ENCODE measurements at regions not wholly inside any gene's neighbourhood (a gene's known extent, or its start where the extent isn't known, plus 50 kb on each side); places are given as distances from the start of the nearest gene placed in this dataset.

GRCh38 chr14:55975281-55975910 lies 142.8 kb upstream of the PELI2 start:
- no peak overlapping the region for H3K27ac ChIP-seq
- H3K27me3 ChIP-seq: no peaks in the 10 kb centered on the region
- no peaks in the 10 kb centered on the region for H3K9me3 ChIP-seq
- no peaks in the 10 kb centered on the region for H3K4me1 ChIP-seq (ENCODE audit: insufficient read depth)
- WGBS, 3 donors: 94 to 97% (median 97%) methylated on average over 5 of the region's 5 CpGs
- H3K36me3 ChIP-seq: no peaks in the 10 kb centered on the region
- intact Hi-C loops (cut with DNase I): no loop called here
- no peak overlapping the region for H3K4me3 ChIP-seq
- TF ChIP-seq POLR2A (IDR thresholded peaks at IDR 0.05) (no peak), CTCF (IDR thresholded peaks at IDR 0.05) (no peak), EP300 (IDR thresholded peaks at IDR 0.05) (no peak)
- DNase-seq: no peak

DNA sequence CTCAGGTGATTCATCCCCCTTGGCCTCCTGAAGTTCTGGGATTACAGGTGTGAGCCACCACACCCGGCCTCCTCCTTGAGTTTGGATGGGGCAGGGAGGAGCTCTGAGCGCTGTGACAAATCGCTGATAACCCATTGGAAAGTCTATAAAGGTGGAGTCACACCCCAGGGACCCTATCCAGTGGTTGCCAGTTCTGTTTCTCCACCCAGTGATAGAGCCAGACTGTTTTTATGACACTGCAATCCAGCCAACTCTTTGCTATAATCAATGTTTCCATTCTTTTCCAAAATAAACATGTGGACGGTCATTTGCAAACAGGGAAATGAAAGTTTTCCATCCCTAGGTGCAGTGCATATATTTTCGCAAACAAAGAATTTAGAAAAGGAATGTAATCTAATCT lies 142.0 kb upstream of the PELI2 start:
- no peak for DNase-seq
- Histone ChIP-seq H3K4me3 (no peak overlapping the region), H3K27me3 (no peaks in the 10 kb centered on the region), H3K4me1 (ENCODE audit: insufficient read depth) (no peaks in the 10 kb centered on the region), H3K36me3 (no peaks in the 10 kb centered on the region), H3K27ac (no peak overlapping the region), H3K9me3 (no peaks in the 10 kb centered on the region)
- 45 to 59% (median 51%) methylated on average over 5 of the region's 5 CpGs for WGBS, 3 donors
- intact Hi-C loops (cut with DNase I): no loop called here
- no peak for TF ChIP-seq POLR2A (IDR thresholded peaks at IDR 0.05)
- no peak for TF ChIP-seq EP300 (IDR thresholded peaks at IDR 0.05)
- TF ChIP-seq CTCF (IDR thresholded peaks at IDR 0.05): no peak

DNA sequence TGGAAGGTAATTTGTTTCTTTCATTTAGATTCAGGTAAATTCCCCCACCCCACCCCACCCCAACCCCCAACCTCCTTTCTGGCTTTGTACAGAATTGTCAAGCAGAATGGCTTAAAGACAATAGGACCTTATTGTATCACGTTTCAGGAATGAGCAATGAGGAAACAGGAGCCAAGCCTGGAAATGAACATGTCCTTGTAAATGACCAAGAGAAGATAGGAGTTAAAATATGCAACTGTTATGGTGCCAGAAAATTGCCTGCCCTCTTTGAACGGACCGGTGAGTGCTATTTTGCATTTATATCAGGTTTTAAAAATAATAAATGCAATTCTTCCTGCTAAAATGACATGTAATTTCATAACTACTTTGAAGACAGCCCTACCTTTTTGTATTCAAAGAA lies 141.6 kb upstream of the PELI2 start:
- no peak overlapping the region for H3K4me3 ChIP-seq
- no peaks in the 10 kb centered on the region for H3K36me3 ChIP-seq

DNA sequence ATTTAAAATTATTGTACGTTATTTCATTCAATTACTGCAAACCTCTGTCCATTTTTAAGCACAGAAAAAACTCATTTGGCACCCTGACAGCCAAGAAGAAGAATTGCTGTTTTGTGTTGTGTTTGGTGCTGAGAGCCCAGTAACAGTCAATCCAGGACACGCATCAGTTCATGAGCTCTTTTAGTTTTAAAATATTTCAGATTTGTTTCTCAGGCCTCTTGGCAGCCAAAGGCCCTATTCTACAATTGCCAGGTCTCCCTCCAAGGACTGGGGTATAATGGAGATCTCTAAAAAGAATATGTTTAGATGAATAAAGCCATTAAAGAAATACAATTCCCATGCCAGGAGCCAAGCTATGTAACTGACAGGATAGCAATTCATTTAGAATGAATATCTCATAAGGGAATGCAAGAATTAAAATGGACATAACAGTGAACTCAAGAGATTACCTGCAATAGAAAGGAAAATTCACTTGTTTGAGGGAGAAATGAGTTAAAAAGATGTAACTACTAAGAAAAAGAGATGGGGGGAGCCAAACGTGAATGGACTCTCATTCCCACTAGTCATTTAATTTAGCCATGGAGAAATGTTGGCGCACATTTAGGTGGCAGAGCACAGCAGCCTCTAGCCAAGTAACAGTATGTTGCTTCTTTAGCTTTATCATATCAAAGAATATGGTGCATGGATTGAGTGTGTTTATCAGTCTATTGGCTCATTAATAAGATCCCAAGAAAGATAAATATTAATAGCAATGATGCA lies 140.6 kb upstream of the PELI2 start:
- Histone ChIP-seq H3K4me3 (no peak overlapping the region), H3K27ac (no peak overlapping the region), H3K27me3 (no peaks in the 10 kb centered on the region), H3K36me3 (no peaks in the 10 kb centered on the region), H3K4me1 (ENCODE audit: insufficient read depth) (no peaks in the 10 kb centered on the region), H3K9me3 (no peaks in the 10 kb centered on the region)
- no peak for TF ChIP-seq POLR2A (IDR thresholded peaks at IDR 0.05)
- TF ChIP-seq CTCF (IDR thresholded peaks at IDR 0.05): no peak
- TF ChIP-seq EP300 (IDR thresholded peaks at IDR 0.05): no peak
- intact Hi-C loops (cut with DNase I): no loop called here
- DNase-seq: no peak
- 42 to 46% (median 44%) methylated on average over 4 of the region's 4 CpGs for WGBS, 3 donors

More for the DNA sequence above, 141.6 kb upstream of the PELI2 start:
- TF ChIP-seq CTCF (IDR thresholded peaks at IDR 0.05) (no peak), POLR2A (IDR thresholded peaks at IDR 0.05) (no peak), EP300 (IDR thresholded peaks at IDR 0.05) (no peak)
- Histone ChIP-seq H3K27ac (no peak overlapping the region), H3K4me1 (ENCODE audit: insufficient read depth) (no peaks in the 10 kb centered on the region), H3K9me3 (no peaks in the 10 kb centered on the region), H3K27me3 (no peaks in the 10 kb centered on the region)
- no peak for DNase-seq
- intact Hi-C loops (cut with DNase I): no loop called here
- WGBS, 3 donors: 3 to 11% (median 6%) methylated on average over 3 of the region's 3 CpGs

All from ovary (tissue), 7 donors.